ENCODE measurements at regions not wholly inside any gene's neighbourhood (a gene's known extent, or its start where the extent isn't known, plus 50 kb on each side); places are given as distances from the start of the nearest gene placed in this dataset.

DNA sequence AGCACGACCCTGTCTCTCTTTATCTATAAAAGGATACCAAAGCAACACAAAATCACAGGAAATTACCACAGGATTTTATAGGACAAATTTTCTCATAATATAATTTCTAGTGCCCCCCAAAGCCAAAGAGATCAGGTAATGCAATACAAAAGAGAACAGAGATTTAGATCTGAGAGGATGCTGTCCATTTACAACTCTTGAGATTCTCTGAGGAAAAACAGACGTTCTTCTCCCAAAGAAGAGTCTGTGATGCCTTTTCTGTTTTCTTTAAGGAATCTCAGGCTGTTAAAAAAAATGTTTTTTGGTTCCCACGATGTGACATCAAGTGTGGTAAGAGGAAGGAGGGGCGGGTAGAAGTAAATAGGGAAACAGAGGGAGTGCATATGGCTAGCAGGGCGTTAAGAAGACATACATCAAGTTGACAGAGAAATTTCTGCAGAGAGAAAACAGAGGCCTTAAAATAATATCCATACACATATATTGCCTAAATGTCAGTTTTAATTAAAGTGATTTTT lies 274.7 kb downstream of the YTHDC2 start:
- DNase-seq (ENCODE audit: low spot score in 2 of 2) (no peak), FAIRE-seq (no peak)

- FAIRE-seq (no peak), DNase-seq (ENCODE audit: low spot score in 2 of 2) (no peak)
Observed at GRCh38 chr5:113789769-113790168, 276.3 kb downstream of the YTHDC2 start.

- FAIRE-seq: no peak
Observed at GRCh38 chr5:113792806-113793205, 279.3 kb downstream of the YTHDC2 start.

GRCh38 chr5:113794981-113795380 lies 281.5 kb downstream of the YTHDC2 start:
- FAIRE-seq (no peak), DNase-seq (ENCODE audit: low spot score in 2 of 2) (no peak)

More at GRCh38 chr5:113792806-113793205, 279.3 kb downstream of the YTHDC2 start:
- no peak for DNase-seq (ENCODE audit: low spot score in 2 of 2)

- DNase-seq (ENCODE audit: low spot score in 2 of 2) (no peak), FAIRE-seq (no peak)
Observed at GRCh38 chr5:113800686-113801085, 287.2 kb downstream of the YTHDC2 start.

- DNase-seq (ENCODE audit: low spot score in 2 of 2): no peak
- FAIRE-seq: no peak
Observed at GRCh38 chr5:113804264-113804663, 290.8 kb downstream of the YTHDC2 start.

GRCh38 chr5:113804943-113805342 lies 291.4 kb downstream of the YTHDC2 start:
- FAIRE-seq: no peak
- no peak for DNase-seq (ENCODE audit: low spot score in 2 of 2)

DNA sequence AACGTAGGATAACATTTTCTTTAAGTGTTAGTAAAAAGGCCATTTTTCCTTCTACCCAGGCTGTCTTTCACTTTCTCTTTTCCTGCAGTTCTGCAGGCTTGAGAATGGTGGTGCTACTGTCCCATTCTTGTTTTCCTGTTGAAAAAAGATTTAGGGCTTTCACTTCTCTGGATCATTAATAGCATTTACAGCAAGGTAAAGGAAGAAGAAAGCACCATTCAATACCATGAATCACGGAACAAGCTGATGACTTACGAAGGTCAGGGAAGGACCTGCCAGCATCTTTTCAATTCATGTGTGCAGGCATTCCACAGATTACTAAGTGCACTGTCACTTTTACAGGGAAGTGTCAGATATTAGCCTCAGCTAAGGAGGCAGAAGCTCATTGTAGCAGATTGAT lies 292.8 kb downstream of the YTHDC2 start:
- DNase-seq (ENCODE audit: low spot score in 2 of 2) (no peak), FAIRE-seq (no peak)

GRCh38 chr5:113806904-113807303 lies 293.4 kb downstream of the YTHDC2 start:
- DNase-seq (ENCODE audit: low spot score in 2 of 2) (no peak), FAIRE-seq (no peak)

- no peak for DNase-seq (ENCODE audit: low spot score in 2 of 2)
- no peak for FAIRE-seq
Observed at GRCh38 chr5:113807427-113807991, 294.0 kb downstream of the YTHDC2 start.

- no peak for DNase-seq (ENCODE audit: low spot score in 2 of 2)
- FAIRE-seq: no peak
Observed at GRCh38 chr5:113808956-113809355, 295.5 kb downstream of the YTHDC2 start.

DNA sequence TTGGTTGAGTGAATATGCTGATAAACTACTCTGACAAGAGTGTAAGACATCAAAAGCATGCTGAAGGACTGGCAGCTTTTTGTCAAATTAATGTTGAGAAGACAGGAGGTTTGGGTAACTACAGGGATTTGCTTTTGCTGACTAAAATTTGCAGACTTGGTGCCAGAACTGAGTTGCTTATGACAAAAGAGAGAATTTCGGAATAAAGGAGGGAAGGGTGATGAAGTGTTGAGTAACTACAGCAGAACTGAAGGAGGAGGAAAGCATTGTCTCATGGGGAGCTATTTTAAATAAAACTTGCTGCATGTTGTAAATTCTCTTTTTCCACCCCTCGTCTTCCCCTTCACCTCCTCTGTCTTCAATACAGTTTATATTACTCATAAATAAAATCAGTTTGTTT lies 296.1 kb downstream of the YTHDC2 start:
- DNase-seq (ENCODE audit: low spot score in 2 of 2) (no peak), FAIRE-seq (no peak)

DNA sequence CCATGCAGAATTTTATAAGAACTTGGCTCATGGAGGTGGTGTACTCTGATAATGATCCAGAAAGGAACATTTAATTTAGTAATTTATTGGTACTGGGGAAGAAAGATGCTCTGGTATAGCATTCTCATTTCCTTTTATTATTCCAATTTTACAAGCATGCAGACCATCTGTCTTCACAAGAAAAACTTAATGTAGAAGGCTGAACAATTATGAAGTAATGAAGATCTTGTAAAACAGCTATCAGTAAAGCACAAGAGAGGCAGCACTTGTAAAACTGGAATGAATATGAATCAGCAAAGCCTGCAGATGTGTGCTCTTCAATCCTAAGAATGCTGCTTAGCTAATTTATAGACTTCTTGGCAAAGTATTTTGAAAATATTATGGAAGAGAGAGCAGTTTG lies 300.0 kb downstream of the YTHDC2 start:
- FAIRE-seq (no peak), DNase-seq (ENCODE audit: low spot score in 2 of 2) (no peak)

GRCh38 chr5:113817683-113818082 lies 304.2 kb downstream of the YTHDC2 start:
- FAIRE-seq (no peak), DNase-seq (ENCODE audit: low spot score in 2 of 2) (no peak)

DNA sequence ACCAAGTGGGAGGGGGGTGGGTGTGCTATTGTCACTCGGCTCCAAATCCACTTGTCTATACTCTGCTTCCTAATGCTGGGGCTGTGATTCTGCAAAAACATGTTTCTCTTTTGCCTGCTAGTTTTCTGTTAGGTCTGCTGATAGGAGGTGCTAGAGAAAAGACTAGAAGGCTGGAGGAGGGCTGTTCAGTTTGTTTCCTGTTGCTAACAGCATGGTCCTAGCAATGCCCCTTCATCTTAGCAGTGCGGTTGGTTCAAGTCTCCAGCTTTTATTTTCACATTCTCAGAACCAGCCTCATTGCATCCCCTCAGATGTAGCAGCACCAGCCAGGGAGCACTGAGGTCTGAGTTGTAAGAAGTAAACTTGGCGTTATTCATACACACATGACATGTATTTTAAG lies 310.2 kb downstream of the YTHDC2 start:
- no peak for FAIRE-seq

DNA sequence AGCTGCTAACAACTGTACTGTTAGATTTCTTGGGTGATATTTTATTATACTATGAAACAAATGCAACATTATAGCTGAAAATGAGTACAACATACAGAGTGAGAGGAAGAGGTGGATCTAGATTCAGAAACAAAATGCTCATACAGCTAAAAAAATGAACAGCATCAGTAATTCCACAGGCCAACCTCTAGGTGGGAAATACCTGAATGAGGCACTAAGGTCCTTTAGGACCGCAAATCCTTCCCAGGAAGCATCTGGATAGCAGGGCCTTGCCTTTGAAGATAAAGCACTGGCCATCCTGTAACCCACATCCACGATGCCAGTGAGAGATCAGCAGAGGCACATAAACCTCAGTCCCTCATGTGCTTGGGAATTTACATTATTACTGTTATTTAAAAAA lies 310.8 kb downstream of the YTHDC2 start:
- no peak for DNase-seq (ENCODE audit: low spot score in 2 of 2)
- FAIRE-seq: no peak

More for the DNA sequence above, 310.2 kb downstream of the YTHDC2 start:
- no peak for DNase-seq (ENCODE audit: low spot score in 2 of 2)

GRCh38 chr5:113825176-113825575 lies 311.7 kb downstream of the YTHDC2 start:
- DNase-seq (ENCODE audit: low spot score in 2 of 2): no peak

GRCh38 chr5:113846941-113847340 lies 333.4 kb downstream of the YTHDC2 start:
- DNase-seq (ENCODE audit: low spot score in 2 of 2) (no peak), FAIRE-seq (no peak)

More at GRCh38 chr5:113825176-113825575, 311.7 kb downstream of the YTHDC2 start:
- FAIRE-seq: no peak

- DNase-seq (ENCODE audit: low spot score in 2 of 2) (no peak), FAIRE-seq (no peak)
Observed at GRCh38 chr5:113864437-113864836, 350.9 kb downstream of the YTHDC2 start.

DNA sequence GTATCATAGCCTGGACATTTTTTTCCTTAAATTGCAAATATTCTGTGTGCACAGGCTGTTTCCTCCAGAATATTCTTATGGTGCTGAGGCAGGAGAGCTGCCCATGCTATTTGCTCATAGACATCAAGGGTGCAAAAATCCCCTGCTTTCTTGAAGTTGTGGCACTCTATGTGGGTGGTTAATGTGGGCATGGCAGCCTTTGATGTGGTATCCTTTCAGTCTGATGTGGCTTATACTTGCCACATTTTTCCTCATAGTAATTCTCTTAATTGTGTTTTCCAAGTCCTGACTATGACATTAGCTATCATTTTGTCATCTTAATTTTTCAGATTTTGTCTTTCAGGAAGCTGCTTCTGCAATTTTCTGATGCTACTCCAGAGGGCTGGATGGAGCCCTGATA lies 353.3 kb downstream of the YTHDC2 start:
- FAIRE-seq (no peak), DNase-seq (ENCODE audit: low spot score in 2 of 2) (no peak)

DNA sequence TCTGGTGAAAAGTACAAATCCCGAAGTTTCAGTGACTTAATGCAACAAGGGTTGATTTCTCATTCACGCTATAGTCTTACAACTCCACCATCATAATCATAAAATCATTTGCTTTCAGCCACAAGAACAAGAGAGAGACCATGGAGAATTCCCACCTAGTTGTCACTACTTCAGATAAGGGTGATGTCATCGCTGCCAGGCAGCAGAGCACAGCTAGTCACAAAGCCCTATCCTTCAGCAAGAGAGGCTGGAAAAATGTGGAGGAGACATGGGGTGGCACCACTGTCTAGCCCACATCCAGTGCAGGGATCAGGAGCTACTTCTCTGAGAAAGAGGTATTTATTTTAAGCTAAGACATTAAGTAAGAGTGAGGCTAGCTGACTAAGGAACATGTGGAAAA lies 356.1 kb downstream of the YTHDC2 start:
- no peak for DNase-seq (ENCODE audit: low spot score in 2 of 2)
- no peak for FAIRE-seq

GRCh38 chr5:113871972-113872371 lies 358.5 kb downstream of the YTHDC2 start:
- no peak for DNase-seq (ENCODE audit: low spot score in 2 of 2)
- no peak for FAIRE-seq

GRCh38 chr5:113875096-113875495 lies 361.6 kb downstream of the YTHDC2 start:
- FAIRE-seq: no peak
- DNase-seq (ENCODE audit: low spot score in 2 of 2): no peak
